GM23338 (cell line): ENCODE measurements at regions not wholly inside any gene's neighbourhood (a gene's known extent, or its start where the extent isn't known, plus 50 kb on each side); places are given as distances from the start of the nearest gene placed in this dataset.

Experiments used
- ATAC-seq: fragments of 200-7000 bp; cut with Tn5 transposase; 3 replicates; pipeline ENCODE4 v1.9.1; 2020
- DNase-seq: peaks from one replicate; pipeline ENCODE4 v3.0.0-alpha.2; 2015; ENCODE audit warnings: low spot score
- H2AFZ ChIP-seq: fragments of 200-600 bp; sonication (generic); 2 replicates; pipeline ENCODE4 v1.8.0; 2016; ENCODE audit warnings: antibody characterized with exemption, mild to moderate bottlenecking, moderate library complexity
- H3F3A ChIP-seq: fragments of 200-600 bp; sonication (generic); replicated peaks from 2 replicates; pipeline ENCODE4 v1.8.0; 2017; ENCODE audit warnings: antibody characterized with exemption, mixed run types, low read depth
- H3K27ac ChIP-seq: fragments of 200-600 bp; sonication (generic); 2 replicates; pipeline ENCODE4 v1.6.1; 2016; ENCODE audit warnings: low read depth
- H3K27me3 ChIP-seq: fragments of 200-600 bp; sonication (generic); 2 replicates; pipeline ENCODE4 v1.8.0; 2016; ENCODE audit warnings: mild to moderate bottlenecking, mixed run types, moderate library complexity; ENCODE audit not compliant: insufficient read depth
- H3K36me3 ChIP-seq: fragments of 200-600 bp; sonication (generic); 2 replicates; pipeline ENCODE4 v1.8.0; 2016; ENCODE audit warnings: mild to moderate bottlenecking; ENCODE audit not compliant: insufficient read depth
- H3K4me1 ChIP-seq: fragments of 200-600 bp; sonication (generic); 2 replicates; pipeline ENCODE4 v1.8.0; 2016; ENCODE audit warnings: mild to moderate bottlenecking, moderate library complexity; ENCODE audit not compliant: insufficient read depth
- H3K4me2 ChIP-seq: fragments of 200-600 bp; sonication (generic); 2 replicates; pipeline ENCODE4 v1.7.1; 2017; ENCODE audit warnings: mixed run types
- H3K4me3 ChIP-seq: fragments of 200-600 bp; sonication (generic); 2 replicates; pipeline ENCODE4 v1.6.1; 2016; ENCODE audit warnings: mixed run types
- H3K79me2 ChIP-seq: fragments of 200-600 bp; sonication (generic); replicated peaks from 2 replicates; pipeline ENCODE4 v1.8.0; 2017; ENCODE audit warnings: mild to moderate bottlenecking; ENCODE audit not compliant: insufficient read depth
- H3K9me2 ChIP-seq: fragments of 200-600 bp; sonication (generic); 2 replicates; pipeline ENCODE4 v1.8.0; 2017; ENCODE audit not compliant: insufficient read depth
- H4K20me1 ChIP-seq: fragments of 200-600 bp; sonication (generic); replicated peaks from 2 replicates; pipeline ENCODE4 v1.8.0; 2017; ENCODE audit warnings: mild to moderate bottlenecking; ENCODE audit not compliant: insufficient read depth
- H3K27ac Mint-ChIP-seq: 2 replicates; pipeline ENCODE4 v1.8.0; 2020; ENCODE audit warnings: inconsistent platforms, mild to moderate bottlenecking, moderate library complexity, mixed read lengths
- H3K27me3 Mint-ChIP-seq: 3 replicates; pipeline ENCODE4 v1.8.0; 2022; ENCODE audit warnings: low read depth, mild to moderate bottlenecking, moderate library complexity, mixed read lengths, inconsistent platforms; ENCODE audit not compliant: insufficient read depth, poor library complexity
- H3K36me3 Mint-ChIP-seq: 3 replicates; pipeline ENCODE4 v1.8.0; 2021; ENCODE audit warnings: low read depth, mild to moderate bottlenecking, inconsistent platforms, moderate library complexity, mixed read lengths
- H3K4me1 Mint-ChIP-seq: 3 replicates; pipeline ENCODE4 v1.8.0; 2020; ENCODE audit warnings: mild to moderate bottlenecking, inconsistent platforms, mixed read lengths
- H3K4me3 Mint-ChIP-seq: 3 replicates; pipeline ENCODE4 v1.8.0; 2021; ENCODE audit warnings: moderate library complexity, mild to moderate bottlenecking, inconsistent platforms, mixed read lengths
- H3K9me3 Mint-ChIP-seq: 3 replicates; pipeline ENCODE4 v1.8.0; 2020; ENCODE audit warnings: moderate library complexity, mild to moderate bottlenecking, inconsistent platforms, mixed read lengths
- CREB1 ChIP-seq: fragments of 250-450 bp; sonication (Bioruptor Pico); IDR thresholded peaks from 2 replicates; pipeline ENCODE4 v1.5.0; 2020; ENCODE audit warnings: low read depth, mild to moderate bottlenecking, moderate library complexity
- CTCF ChIP-seq, 2 experiments: fragments of 200-600 bp in 1 of 2; sonication (generic) in 1 of 2; conservative IDR thresholded peaks; 2 replicates each; pipeline versions ENCODE4 v1.5.1 to v1.6.1; 2016 to 2017; ENCODE audit warnings: antibody characterized with exemption in 2 of 2, low read depth in 2 of 2, mild to moderate bottlenecking in 2 of 2, moderate library complexity in 1 of 2
- EZH2phosphoT487 ChIP-seq: fragments of 200-600 bp; sonication (generic); IDR thresholded peaks from one replicate; pipeline ENCODE4 v1.8.1; 2018; ENCODE audit warnings: antibody characterized with exemption; ENCODE audit not compliant: unreplicated experiment
- NANOG ChIP-seq: IDR thresholded peaks from 2 replicates; pipeline ENCODE4 v1.6.1; 2016; ENCODE audit warnings: antibody characterized with exemption, borderline replicate concordance
- POLR2AphosphoS5 ChIP-seq: IDR thresholded peaks from 2 replicates; pipeline ENCODE4 v1.6.1; 2016; ENCODE audit warnings: antibody characterized with exemption, low read depth
- REST ChIP-seq: IDR thresholded peaks from one replicate; pipeline ENCODE4 v1.6.1; 2018; ENCODE audit warnings: antibody characterized with exemption; ENCODE audit not compliant: unreplicated experiment
- STAT1 ChIP-seq: IDR thresholded peaks from one replicate; pipeline ENCODE4 v1.6.1; 2016; ENCODE audit warnings: antibody characterized with exemption; ENCODE audit not compliant: unreplicated experiment
- ZNF462 ChIP-seq: fragments of 250-450 bp; sonication (Bioruptor Pico); IDR thresholded peaks from 2 replicates; pipeline ENCODE4 v1.5.0; 2020; ENCODE audit warnings: mild to moderate bottlenecking, moderate library complexity
- TF ChIP-seq, protein P1 (sequence below): IDR thresholded peaks from 2 replicates; pipeline ENCODE4 v1.6.1; 2016; ENCODE audit warnings: antibody characterized with exemption

DNA sequence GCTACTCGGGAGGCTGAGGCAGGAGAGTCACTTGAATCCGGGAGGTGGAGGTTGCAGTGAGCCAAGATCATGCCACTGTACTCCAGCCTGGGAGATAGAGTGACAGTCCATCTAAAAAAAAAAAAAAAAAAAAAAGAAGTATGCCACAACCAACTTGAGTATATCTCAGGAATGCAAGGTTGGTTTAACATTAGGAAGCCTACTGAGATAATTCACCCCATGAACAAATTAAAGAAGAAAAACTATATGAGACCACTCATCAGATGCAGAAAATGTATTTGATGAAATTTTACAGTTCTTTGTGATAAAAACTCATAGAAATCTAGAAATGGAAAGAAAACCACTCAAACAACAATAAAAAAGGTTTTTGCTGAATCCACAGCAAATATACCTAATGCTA lies 373.8 kb downstream of the LMO4 start (continued):
- no peak for TF ChIP-seq REST
- TF ChIP-seq NANOG: no peak
- no peak for TF ChIP-seq CTCF (conservative IDR thresholded peaks at IDR 0.05; ENCODE audit: low read depth in 2 of 2)

DNA sequence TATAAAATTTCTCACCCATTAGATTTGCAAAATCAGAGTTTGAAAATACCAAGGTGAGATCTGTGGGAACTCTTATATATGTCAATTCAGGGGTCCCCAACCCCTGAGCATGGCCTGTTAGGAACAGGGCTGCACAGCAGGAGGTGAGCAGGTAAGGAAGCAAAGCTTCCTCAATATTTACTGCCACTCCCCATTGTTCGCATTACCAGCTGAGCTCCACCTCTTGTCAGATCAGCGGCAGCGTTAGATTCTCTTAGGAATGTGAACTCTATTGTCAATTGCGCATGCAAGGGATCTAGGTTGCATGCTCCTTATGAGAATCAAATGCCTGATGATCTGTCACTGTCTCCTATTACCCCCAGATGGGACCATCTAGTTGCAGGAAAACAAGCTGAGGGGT lies 376.6 kb downstream of the LMO4 start:
- Mint-ChIP-seq H3K9me3 (peaks cover 32% of the 10 kb centered on the region), H3K27me3 (peaks cover 2% of the 10 kb centered on the region), H3K4me3 (no peak overlapping the region), H3K4me1 (peaks cover 4% of the 10 kb centered on the region), H3K36me3 (peaks cover 23% of the 10 kb centered on the region), H3K27ac (no peak overlapping the region)
- Histone ChIP-seq H3K27ac (no peak overlapping the region), H3K79me2 (no peaks in the 10 kb centered on the region), H3K4me3 (no peak overlapping the region), H3F3A (no peaks in the 10 kb centered on the region), H3K9me2 (no peaks in the 10 kb centered on the region; the same call in 1 of the 2 replicates), H3K36me3 (0 out of 2 replicates have a peak, but pooled peaks cover 4% of the 10 kb centered on the region), H3K4me1 (peaks cover 13% of the 10 kb centered on the region; the same call in 1 of the 2 replicates), H2AFZ (no peak overlapping the region), H4K20me1 (no peaks in the 10 kb centered on the region), H3K4me2 (no peak overlapping the region), H3K27me3 (no peaks in the 10 kb centered on the region)
- ATAC-seq (no peak), DNase-seq (no peak)
- TF ChIP-seq CTCF (conservative IDR thresholded peaks at IDR 0.05; ENCODE audit: low read depth in 2 of 2) (no peak), POLR2AphosphoS5 (no peak), STAT1 (no peak), CREB1 (CRISPR knock-in tag) (no peak), EZH2phosphoT487 (no peak), ZNF462 (CRISPR knock-in tag) (no peak)
- TF ChIP-seq, protein P1, sequence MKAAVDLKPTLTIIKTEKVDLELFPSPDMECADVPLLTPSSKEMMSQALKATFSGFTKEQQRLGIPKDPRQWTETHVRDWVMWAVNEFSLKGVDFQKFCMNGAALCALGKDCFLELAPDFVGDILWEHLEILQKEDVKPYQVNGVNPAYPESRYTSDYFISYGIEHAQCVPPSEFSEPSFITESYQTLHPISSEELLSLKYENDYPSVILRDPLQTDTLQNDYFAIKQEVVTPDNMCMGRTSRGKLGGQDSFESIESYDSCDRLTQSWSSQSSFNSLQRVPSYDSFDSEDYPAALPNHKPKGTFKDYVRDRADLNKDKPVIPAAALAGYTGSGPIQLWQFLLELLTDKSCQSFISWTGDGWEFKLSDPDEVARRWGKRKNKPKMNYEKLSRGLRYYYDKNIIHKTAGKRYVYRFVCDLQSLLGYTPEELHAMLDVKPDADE: no peak
